HL-60 (cell line): ENCODE measurements at regions not wholly inside any gene's neighbourhood (a gene's known extent, or its start where the extent isn't known, plus 50 kb on each side); places are given as distances from the start of the nearest gene placed in this dataset.

ENCODE experiments used
- DNase-seq, 2 experiments: peaks; one replicate each; pipeline ENCODE4 v3.0.0-alpha.2; 2010 to 2020; ENCODE audit warnings: low read depth in 1 of 2, low spot score in 1 of 2
- H3K27ac ChIP-seq: fragments of 250-450 bp; sonication (Bioruptor Pico); replicated peaks from 2 replicates; pipeline ENCODE4 v1.5.1; 2020; ENCODE audit warnings: mild to moderate bottlenecking, moderate library complexity
- H3K27me3 ChIP-seq: fragments of 250-450 bp; sonication (Bioruptor Pico); 2 replicates; pipeline ENCODE4 v1.5.1; 2021; ENCODE audit warnings: mild to moderate bottlenecking, moderate library complexity; ENCODE audit not compliant: insufficient read depth, poor library complexity, severe bottlenecking
- H3K4me3 ChIP-seq: replicated peaks from 2 replicates; pipeline ENCODE4 v1.5.1; 2011; ENCODE audit warnings: mild to moderate bottlenecking, control low read depth, low read length; ENCODE audit not compliant: insufficient read depth
- CTCF ChIP-seq: IDR thresholded peaks from one replicate; pipeline ENCODE4 v1.5.1; 2011; ENCODE audit warnings: low read length, control low read depth, inconsistent platforms; ENCODE audit not compliant: insufficient read depth
- GABPA ChIP-seq: IDR thresholded peaks from 2 replicates; pipeline ENCODE4 v1.6.1; 2012; ENCODE audit warnings: low read depth
- POLR2AphosphoS5 ChIP-seq: IDR thresholded peaks from 2 replicates; pipeline ENCODE4 v1.6.1; 2012; ENCODE audit warnings: low read depth
- REST ChIP-seq: IDR thresholded peaks from 2 replicates; pipeline ENCODE4 v1.6.1; 2012; ENCODE audit warnings: low read depth; ENCODE audit not compliant: insufficient replicate concordance
- SPI1 ChIP-seq: IDR thresholded peaks from 2 replicates; pipeline ENCODE4 v1.6.1; 2012; ENCODE audit warnings: low read depth, mild to moderate bottlenecking, borderline replicate concordance

- H3K4me3 ChIP-seq = no peak overlapping the region
- H3K27ac ChIP-seq = no peak overlapping the region
- TF ChIP-seq CTCF (no peak), SPI1 (no peak), POLR2AphosphoS5 (no peak), REST (no peak), GABPA (no peak)
- no peaks in the 10 kb centered on the region for H3K27me3 ChIP-seq
- no peak for DNase-seq
Observed at GRCh38 chr10:64528294-64529002, 1007.2 kb downstream of the REEP3 start.

- H3K4me3 ChIP-seq = no peak overlapping the region
- no peak for TF ChIP-seq SPI1
- TF ChIP-seq REST = no peak
- TF ChIP-seq CTCF = no peak
- no peak for TF ChIP-seq POLR2AphosphoS5
- TF ChIP-seq GABPA = no peak
- no peaks in the 10 kb centered on the region for H3K27me3 ChIP-seq
- H3K27ac ChIP-seq = no peak overlapping the region
- DNase-seq = no peak
Observed at GRCh38 chr10:64529003-64529350, 1007.8 kb downstream of the REEP3 start.

- no peak overlapping the region for H3K4me3 ChIP-seq
- no peak for TF ChIP-seq CTCF
- TF ChIP-seq POLR2AphosphoS5 = no peak
- TF ChIP-seq SPI1 = no peak
- no peak for TF ChIP-seq GABPA
- no peak for TF ChIP-seq REST
- no peak for DNase-seq
- H3K27me3 ChIP-seq = no peaks in the 10 kb centered on the region
- H3K27ac ChIP-seq = no peak overlapping the region
Observed at GRCh38 chr10:64534616-64535015, 1013.4 kb downstream of the REEP3 start.
